Thoracic aorta (tissue), 2 donors: ENCODE measurements at regions not wholly inside any gene's neighbourhood (a gene's known extent, or its start where the extent isn't known, plus 50 kb on each side); places are given as distances from the start of the nearest gene placed in this dataset.

ENCODE experiments used
- ATAC-seq: fragments of 150-250 bp; one replicate; pipeline ENCODE4 v1.8.0; 2017; ENCODE audit warnings: low read depth; ENCODE audit not compliant: insufficient number of reproducible peaks, low FRiP score
- DNase-seq: peaks from one replicate; pipeline ENCODE4 v3.0.0-alpha.2; 2020; ENCODE audit warnings: low spot score
- H3K27ac ChIP-seq, 2 donors: fragments of 200-600 bp; sonication (generic); 1 replicate in 1 of 2; 2 replicates in 1 of 2; pipeline ENCODE4 v1.5.1; 2016; ENCODE audit warnings: mild to moderate bottlenecking in 2 of 2, moderate library complexity in 2 of 2
- H3K27me3 ChIP-seq: fragments of 200-600 bp; sonication (generic); replicated peaks from 2 replicates; pipeline ENCODE4 v1.6.0; 2016; ENCODE audit warnings: mild to moderate bottlenecking; ENCODE audit not compliant: insufficient read depth
- H3K36me3 ChIP-seq: fragments of 200-600 bp; sonication (generic); one replicate; pipeline ENCODE4 v1.5.1; 2016
- H3K4me1 ChIP-seq, 2 donors: fragments of 200-600 bp; sonication (generic); 1 replicate in 1 of 2; 2 replicates in 1 of 2; pipeline versions ENCODE4 v1.5.1 to v1.6.0; 2016; ENCODE audit warnings: low read depth in 2 of 2, mild to moderate bottlenecking in 1 of 2; ENCODE audit not compliant: control insufficient read depth in 1 of 2
- H3K4me3 ChIP-seq: fragments of 200-600 bp; sonication (generic); 2 replicates; pipeline ENCODE4 v1.5.1; 2016; ENCODE audit warnings: mild to moderate bottlenecking
- H3K9me3 ChIP-seq: fragments of 200-600 bp; sonication (generic); 2 replicates; pipeline ENCODE4 v1.5.1; 2016
- CTCF ChIP-seq: fragments of 200-600 bp; sonication (generic); IDR thresholded peaks from one replicate; pipeline ENCODE4 v1.5.1; 2019; ENCODE audit warnings: antibody characterized with exemption

GRCh38 chr3:148168347-148168746, 529.4 kb upstream of the AGTR1 start:
- no peak for TF ChIP-seq CTCF
- Histone ChIP-seq H3K4me1 (no peaks in the 10 kb centered on the region), H3K27ac (no peak overlapping the region), H3K36me3 (no peaks in the 10 kb centered on the region), H3K4me3 (no peak overlapping the region), H3K9me3 (no peaks in the 10 kb centered on the region), H3K27me3 (no peaks in the 10 kb centered on the region)
- no peak for ATAC-seq
- DNase-seq = no peak

GRCh38 chr3:148173851-148174250, 523.9 kb upstream of the AGTR1 start:
- TF ChIP-seq CTCF = no peak
- Histone ChIP-seq H3K27ac (no peak overlapping the region), H3K9me3 (no peaks in the 10 kb centered on the region), H3K27me3 (no peaks in the 10 kb centered on the region), H3K4me1 (no peaks in the 10 kb centered on the region), H3K36me3 (no peaks in the 10 kb centered on the region), H3K4me3 (no peak overlapping the region)
- no peak for DNase-seq
- no peak for ATAC-seq

- Histone ChIP-seq H3K4me3 (no peak overlapping the region), H3K27ac (no peak overlapping the region), H3K9me3 (no peaks in the 10 kb centered on the region), H3K4me1 (no peaks in the 10 kb centered on the region), H3K36me3 (no peaks in the 10 kb centered on the region), H3K27me3 (no peaks in the 10 kb centered on the region)
- no peak for DNase-seq
- ATAC-seq = no peak
- no peak for TF ChIP-seq CTCF
Measured at GRCh38 chr3:148175214-148175613, 522.5 kb upstream of the AGTR1 start.

- H3K27me3 ChIP-seq = no peaks in the 10 kb centered on the region
- no peak overlapping the region for H3K4me3 ChIP-seq
- ATAC-seq (no peak), DNase-seq (no peak)
- no peaks in the 10 kb centered on the region for H3K36me3 ChIP-seq
- TF ChIP-seq CTCF = no peak
- no peaks in the 10 kb centered on the region for H3K4me1 ChIP-seq
- H3K9me3 ChIP-seq = no peaks in the 10 kb centered on the region
- no peak overlapping the region for H3K27ac ChIP-seq
Measured at GRCh38 chr3:148178503-148178902, 519.2 kb upstream of the AGTR1 start.

GRCh38 chr3:148184798-148185197, 512.9 kb upstream of the AGTR1 start:
- TF ChIP-seq CTCF = no peak
- no peak overlapping the region for H3K27ac ChIP-seq
- H3K36me3 ChIP-seq = no peaks in the 10 kb centered on the region
- DNase-seq (no peak), ATAC-seq (no peak)
- H3K4me1 ChIP-seq = no peaks in the 10 kb centered on the region
- no peaks in the 10 kb centered on the region for H3K27me3 ChIP-seq
- H3K4me3 ChIP-seq = no peak overlapping the region
- no peaks in the 10 kb centered on the region for H3K9me3 ChIP-seq
